HUES64 (cell line): ENCODE measurements at regions not wholly inside any gene's neighbourhood (a gene's known extent, or its start where the extent isn't known, plus 50 kb on each side); places are given as distances from the start of the nearest gene placed in this dataset.

ENCODE experiments used
- H3K27ac ChIP-seq: 2 replicates; pipeline ENCODE4 v1.7.0; 2013; ENCODE audit warnings: low read depth, low read length, inconsistent platforms
- H3K27me3 ChIP-seq: 2 replicates; pipeline ENCODE4 v1.6.1; 2013; ENCODE audit warnings: mild to moderate bottlenecking, low read length; ENCODE audit not compliant: insufficient read depth
- H3K36me3 ChIP-seq: 2 replicates; pipeline ENCODE4 v1.6.1; 2013; ENCODE audit warnings: mild to moderate bottlenecking, low read length; ENCODE audit not compliant: insufficient read depth
- H3K4me1 ChIP-seq: 2 replicates; pipeline ENCODE4 v1.6.1; 2013; ENCODE audit warnings: mild to moderate bottlenecking, low read length, moderate library complexity; ENCODE audit not compliant: insufficient read depth
- H3K4me3 ChIP-seq: 2 replicates; pipeline ENCODE4 v1.5.1; 2013; ENCODE audit warnings: mild to moderate bottlenecking, low read length, moderate library complexity
- H3K9ac ChIP-seq: 2 replicates; pipeline ENCODE4 v1.6.1; 2013; ENCODE audit warnings: mild to moderate bottlenecking, low read depth, low read length
- H3K9me3 ChIP-seq: 2 replicates; pipeline ENCODE4 v1.6.1; 2013; ENCODE audit warnings: low read depth, low read length; ENCODE audit not compliant: insufficient read depth
- WGBS: fragments of 150-250, 120-280 bp; methylation state at CpG from one replicate; pipeline ENCODE4 v1.1.7; 2013; ENCODE audit warnings: missing lambda C conversion rate; 5-methylcytosine and 5-hydroxymethylcytosine counted together

- H3K9me3 ChIP-seq = no peaks in the 10 kb centered on the region
- WGBS = 93% methylated on average over 3 of the region's 3 CpGs
- H3K36me3 ChIP-seq = no peaks in the 10 kb centered on the region
- no peaks in the 10 kb centered on the region for H3K4me1 ChIP-seq
- H3K4me3 ChIP-seq = no peak overlapping the region
- no peak overlapping the region for H3K27ac ChIP-seq
- no peak overlapping the region for H3K9ac ChIP-seq
- H3K27me3 ChIP-seq = no peaks in the 10 kb centered on the region
Measured at GRCh38 chr6:1067346-1067745, 244.6 kb upstream of the FOXQ1 start.

GRCh38 chr6:1066449-1067090 is 245.3 kb upstream of the FOXQ1 start:
- H3K9me3 ChIP-seq = no peaks in the 10 kb centered on the region
- no peaks in the 10 kb centered on the region for H3K36me3 ChIP-seq
- H3K27me3 ChIP-seq = no peaks in the 10 kb centered on the region
- 94% methylated on average over 10 of the region's 11 CpGs for WGBS
- H3K27ac ChIP-seq = no peak overlapping the region
- no peaks in the 10 kb centered on the region for H3K4me1 ChIP-seq
- H3K4me3 ChIP-seq = no peak overlapping the region
- no peak overlapping the region for H3K9ac ChIP-seq

GRCh38 chr6:1065986-1066385 is 245.9 kb upstream of the FOXQ1 start:
- Histone ChIP-seq H3K9ac (no peak overlapping the region), H3K27me3 (no peaks in the 10 kb centered on the region), H3K4me1 (no peaks in the 10 kb centered on the region), H3K36me3 (no peaks in the 10 kb centered on the region), H3K4me3 (no peak overlapping the region), H3K27ac (no peak overlapping the region), H3K9me3 (no peaks in the 10 kb centered on the region)
- 89% methylated on average over 7 of the region's 8 CpGs for WGBS

- Histone ChIP-seq H3K9me3 (no peaks in the 10 kb centered on the region), H3K36me3 (no peaks in the 10 kb centered on the region), H3K4me3 (no peak overlapping the region), H3K9ac (no peak overlapping the region), H3K27ac (no peak overlapping the region), H3K4me1 (no peaks in the 10 kb centered on the region), H3K27me3 (no peaks in the 10 kb centered on the region)
- 94% methylated on average over 13 of the region's 13 CpGs for WGBS
Measured at GRCh38 chr6:1063671-1064355, 248.1 kb upstream of the FOXQ1 start.

- no peaks in the 10 kb centered on the region for H3K36me3 ChIP-seq
- 76% methylated on average over 8 of the region's 8 CpGs for WGBS
Measured at GRCh38 chr6:1062786-1063545, 248.9 kb upstream of the FOXQ1 start.

GRCh38 chr6:1059596-1059995 is 252.3 kb upstream of the FOXQ1 start:
- H3K4me1 ChIP-seq = peaks cover 5% of the 10 kb centered on the region; the same call in 1 of the 2 replicates
- WGBS = 68% methylated on average over 5 of the region's 6 CpGs
- H3K9ac ChIP-seq = no peak overlapping the region
- no peak overlapping the region for H3K27ac ChIP-seq
- no peaks in the 10 kb centered on the region for H3K36me3 ChIP-seq
- H3K9me3 ChIP-seq = no peaks in the 10 kb centered on the region
- no peaks in the 10 kb centered on the region for H3K27me3 ChIP-seq
- H3K4me3 ChIP-seq = no peak overlapping the region

More at GRCh38 chr6:1062786-1063545, 248.9 kb upstream of the FOXQ1 start:
- Histone ChIP-seq H3K9ac (no peak overlapping the region), H3K27me3 (no peaks in the 10 kb centered on the region), H3K9me3 (no peaks in the 10 kb centered on the region), H3K4me3 (no peak overlapping the region), H3K4me1 (no peaks in the 10 kb centered on the region), H3K27ac (no peak overlapping the region)

- Histone ChIP-seq H3K4me1 (peaks cover 6% of the 10 kb centered on the region; the same call in 1 of the 2 replicates), H3K27ac (no peak overlapping the region), H3K9me3 (no peaks in the 10 kb centered on the region), H3K36me3 (no peaks in the 10 kb centered on the region), H3K4me3 (no peak overlapping the region), H3K27me3 (no peaks in the 10 kb centered on the region), H3K9ac (no peak overlapping the region)
- 83% methylated on average over 14 of the region's 14 CpGs for WGBS
Measured at GRCh38 chr6:1057490-1058135, 254.3 kb upstream of the FOXQ1 start.

- Histone ChIP-seq H3K9me3 (no peaks in the 10 kb centered on the region), H3K9ac (no peak overlapping the region), H3K4me3 (no peak overlapping the region), H3K27ac (no peak overlapping the region), H3K36me3 (no peaks in the 10 kb centered on the region), H3K4me1 (peaks cover 6% of the 10 kb centered on the region; the same call in 1 of the 2 replicates), H3K27me3 (no peaks in the 10 kb centered on the region)
- 80% methylated on average over 15 of the region's 16 CpGs for WGBS
Measured at GRCh38 chr6:1055015-1055921, 256.6 kb upstream of the FOXQ1 start.

- 93% methylated on average over 2 of the region's 3 CpGs for WGBS
- H3K4me3 ChIP-seq = no peak overlapping the region
- no peaks in the 10 kb centered on the region for H3K27me3 ChIP-seq
- H3K4me1 ChIP-seq = peaks cover 6% of the 10 kb centered on the region; the same call in 1 of the 2 replicates
- H3K9me3 ChIP-seq = no peaks in the 10 kb centered on the region
- no peaks in the 10 kb centered on the region for H3K36me3 ChIP-seq
- no peak overlapping the region for H3K9ac ChIP-seq
- H3K27ac ChIP-seq = no peak overlapping the region
Measured at GRCh38 chr6:1054653-1055014, 257.3 kb upstream of the FOXQ1 start.

- Histone ChIP-seq H3K4me3 (no peak overlapping the region), H3K9me3 (no peaks in the 10 kb centered on the region), H3K9ac (no peak overlapping the region), H3K4me1 (peaks cover 6% of the 10 kb centered on the region; the same call in 1 of the 2 replicates), H3K36me3 (no peaks in the 10 kb centered on the region), H3K27me3 (no peaks in the 10 kb centered on the region), H3K27ac (no peak overlapping the region)
- WGBS = 72% methylated on average over 7 of the region's 7 CpGs
Measured at GRCh38 chr6:1053586-1053985, 258.3 kb upstream of the FOXQ1 start.
